ENCODE measurements at regions not wholly inside any gene's neighbourhood (a gene's known extent, or its start where the extent isn't known, plus 50 kb on each side); places are given as distances from the start of the nearest gene placed in this dataset.

DNA sequence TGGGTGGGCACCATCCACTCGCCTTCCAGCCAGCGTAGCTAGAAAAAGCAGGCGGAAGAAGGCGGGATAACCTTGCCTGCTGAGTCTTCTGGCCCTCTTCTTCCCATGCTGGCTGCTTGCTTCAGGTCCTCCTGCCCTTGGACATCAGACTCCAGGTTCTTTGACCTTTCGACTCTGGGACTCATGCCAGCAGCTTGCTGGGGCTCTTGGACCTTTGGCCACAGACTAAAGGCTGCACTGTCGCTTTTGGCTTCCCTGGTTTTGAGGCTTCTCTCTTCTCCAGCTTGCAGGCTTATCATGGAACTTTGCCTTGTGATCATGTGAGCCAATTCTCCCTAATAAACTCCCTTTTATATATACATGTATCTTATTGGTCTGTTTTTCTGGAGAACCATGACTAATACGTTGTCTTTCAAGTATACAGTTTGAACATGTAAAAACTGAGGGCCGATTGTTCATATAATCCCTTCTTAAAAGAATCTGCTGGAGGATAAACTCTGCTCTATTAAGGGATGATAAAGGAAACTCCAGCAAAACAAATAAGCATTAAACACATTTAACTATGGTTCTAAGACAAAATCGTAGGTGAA lies 116.6 kb upstream of the LCORL start:
- H3K36me3 Mint-ChIP-seq (ENCODE audit: low read depth, unreplicated experiment): peaks cover 3% of the 10 kb centered on the region
- no peak overlapping the region for H3K4me3 Mint-ChIP-seq (ENCODE audit: unreplicated experiment)
- no peak overlapping the region for H3K27ac Mint-ChIP-seq (ENCODE audit: unreplicated experiment)
- no peaks in the 10 kb centered on the region for H3K27me3 Mint-ChIP-seq (ENCODE audit: unreplicated experiment)
- no peak for DNase-seq (ENCODE audit: low spot score)
- H3K9me3 Mint-ChIP-seq (ENCODE audit: unreplicated experiment): no peaks in the 10 kb centered on the region
- TF ChIP-seq, protein P1, sequence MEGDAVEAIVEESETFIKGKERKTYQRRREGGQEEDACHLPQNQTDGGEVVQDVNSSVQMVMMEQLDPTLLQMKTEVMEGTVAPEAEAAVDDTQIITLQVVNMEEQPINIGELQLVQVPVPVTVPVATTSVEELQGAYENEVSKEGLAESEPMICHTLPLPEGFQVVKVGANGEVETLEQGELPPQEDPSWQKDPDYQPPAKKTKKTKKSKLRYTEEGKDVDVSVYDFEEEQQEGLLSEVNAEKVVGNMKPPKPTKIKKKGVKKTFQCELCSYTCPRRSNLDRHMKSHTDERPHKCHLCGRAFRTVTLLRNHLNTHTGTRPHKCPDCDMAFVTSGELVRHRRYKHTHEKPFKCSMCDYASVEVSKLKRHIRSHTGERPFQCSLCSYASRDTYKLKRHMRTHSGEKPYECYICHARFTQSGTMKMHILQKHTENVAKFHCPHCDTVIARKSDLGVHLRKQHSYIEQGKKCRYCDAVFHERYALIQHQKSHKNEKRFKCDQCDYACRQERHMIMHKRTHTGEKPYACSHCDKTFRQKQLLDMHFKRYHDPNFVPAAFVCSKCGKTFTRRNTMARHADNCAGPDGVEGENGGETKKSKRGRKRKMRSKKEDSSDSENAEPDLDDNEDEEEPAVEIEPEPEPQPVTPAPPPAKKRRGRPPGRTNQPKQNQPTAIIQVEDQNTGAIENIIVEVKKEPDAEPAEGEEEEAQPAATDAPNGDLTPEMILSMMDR (IDR thresholded peaks at IDR 0.05; ENCODE audit: unreplicated experiment): no peak
- H3K4me1 Mint-ChIP-seq (ENCODE audit: unreplicated experiment): no peaks in the 10 kb centered on the region

DNA sequence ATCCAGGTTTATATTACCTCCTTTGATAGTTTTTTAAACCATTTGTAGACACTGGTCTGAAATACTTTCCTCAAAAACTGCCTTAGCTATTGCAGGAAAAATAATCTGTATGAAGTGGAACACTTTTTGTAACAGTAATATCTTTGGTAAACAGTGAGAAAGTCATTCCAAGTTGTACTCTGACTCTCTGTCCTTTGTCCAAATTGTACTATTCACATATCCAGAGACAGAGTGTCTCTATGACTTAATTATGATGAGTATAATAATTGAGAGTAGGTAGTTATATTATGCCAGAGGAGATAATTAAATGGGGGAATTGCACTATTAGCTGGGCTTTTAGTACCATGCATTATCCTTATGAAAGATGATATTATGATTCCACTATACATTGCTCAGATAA lies 112.6 kb upstream of the LCORL start:
- H3K36me3 Mint-ChIP-seq (ENCODE audit: low read depth, unreplicated experiment): peaks cover 3% of the 10 kb centered on the region
- H3K27me3 Mint-ChIP-seq (ENCODE audit: unreplicated experiment): no peaks in the 10 kb centered on the region
- H3K9me3 Mint-ChIP-seq (ENCODE audit: unreplicated experiment): no peaks in the 10 kb centered on the region
- no peak for DNase-seq (ENCODE audit: low spot score)
- no peaks in the 10 kb centered on the region for H3K4me1 Mint-ChIP-seq (ENCODE audit: unreplicated experiment)
- TF ChIP-seq, protein P1 (IDR thresholded peaks at IDR 0.05; ENCODE audit: unreplicated experiment): no peak
- H3K4me3 Mint-ChIP-seq (ENCODE audit: unreplicated experiment): no peak overlapping the region
- no peak overlapping the region for H3K27ac Mint-ChIP-seq (ENCODE audit: unreplicated experiment)

DNA sequence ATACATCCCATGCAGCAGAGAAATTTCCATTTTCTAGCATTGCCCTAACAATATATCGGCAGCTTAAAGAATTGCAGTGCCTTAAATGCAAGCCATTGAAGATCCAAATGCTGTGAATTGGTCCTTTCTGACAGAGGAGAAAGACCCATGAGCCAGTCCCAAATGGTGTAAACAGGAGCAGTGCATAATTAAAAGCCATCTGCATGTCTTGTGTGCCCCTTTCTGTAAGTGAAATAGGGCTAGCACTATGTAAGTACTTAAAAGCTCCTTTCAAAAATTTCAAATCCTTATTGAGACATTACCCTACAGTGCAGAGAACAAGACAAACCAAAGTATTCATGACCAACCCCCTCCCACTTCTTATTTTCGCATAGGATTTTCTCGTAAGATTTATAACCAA lies 108.7 kb upstream of the LCORL start:
- Mint-ChIP-seq H3K36me3 (ENCODE audit: low read depth, unreplicated experiment) (peaks cover 3% of the 10 kb centered on the region), H3K27ac (ENCODE audit: unreplicated experiment) (no peak overlapping the region), H3K4me1 (ENCODE audit: unreplicated experiment) (no peaks in the 10 kb centered on the region), H3K27me3 (ENCODE audit: unreplicated experiment) (no peaks in the 10 kb centered on the region), H3K4me3 (ENCODE audit: unreplicated experiment) (no peak overlapping the region), H3K9me3 (ENCODE audit: unreplicated experiment) (no peaks in the 10 kb centered on the region)
- no peak for DNase-seq (ENCODE audit: low spot score)
- TF ChIP-seq, protein P1 (IDR thresholded peaks at IDR 0.05; ENCODE audit: unreplicated experiment): no peak

DNA sequence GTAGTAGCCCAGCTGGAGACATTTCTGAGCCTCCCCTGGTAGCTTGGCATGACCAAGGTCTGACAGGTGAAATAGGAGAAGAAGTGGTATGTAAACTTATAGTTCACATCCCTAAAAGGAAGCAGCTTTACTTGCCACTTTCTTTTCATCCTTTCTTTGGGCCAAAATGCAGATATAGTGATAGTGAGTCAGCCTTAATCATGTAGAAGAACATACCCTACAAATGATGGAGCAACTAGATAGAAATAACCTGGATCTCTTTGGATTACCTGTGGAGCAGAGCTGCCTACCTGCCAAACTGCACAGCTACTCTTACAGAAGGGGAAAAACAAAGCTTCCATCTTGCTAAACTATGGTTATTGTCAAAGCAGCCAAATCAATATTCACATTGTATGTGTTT lies 106.7 kb upstream of the LCORL start:
- H3K4me3 Mint-ChIP-seq (ENCODE audit: unreplicated experiment): no peak overlapping the region
- H3K4me1 Mint-ChIP-seq (ENCODE audit: unreplicated experiment): no peaks in the 10 kb centered on the region
- no peaks in the 10 kb centered on the region for H3K9me3 Mint-ChIP-seq (ENCODE audit: unreplicated experiment)
- no peaks in the 10 kb centered on the region for H3K27me3 Mint-ChIP-seq (ENCODE audit: unreplicated experiment)
- TF ChIP-seq, protein P1 (IDR thresholded peaks at IDR 0.05; ENCODE audit: unreplicated experiment): no peak
- H3K36me3 Mint-ChIP-seq (ENCODE audit: low read depth, unreplicated experiment): no peaks in the 10 kb centered on the region
- DNase-seq (ENCODE audit: low spot score): no peak
- no peak overlapping the region for H3K27ac Mint-ChIP-seq (ENCODE audit: unreplicated experiment)

DNA sequence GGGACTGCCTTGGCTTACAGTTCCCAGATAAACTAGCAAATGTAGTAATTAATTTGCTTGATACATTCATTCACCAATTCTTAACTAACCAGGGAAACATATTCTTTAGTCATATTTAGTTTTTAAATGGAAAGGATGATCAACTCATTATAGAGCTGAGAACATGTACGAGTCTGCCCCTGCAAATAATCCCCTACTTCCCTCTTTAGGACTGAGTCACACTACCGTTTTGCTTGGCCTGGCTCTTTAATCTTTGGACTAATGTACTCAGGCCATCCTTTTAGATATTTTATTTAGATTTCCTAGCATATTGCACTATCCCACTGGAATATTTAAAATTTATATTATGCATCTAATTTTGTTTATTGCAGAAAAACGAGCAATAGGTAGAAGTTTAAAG lies 105.5 kb upstream of the LCORL start:
- H3K4me1 Mint-ChIP-seq (ENCODE audit: unreplicated experiment): no peaks in the 10 kb centered on the region
- no peaks in the 10 kb centered on the region for H3K27me3 Mint-ChIP-seq (ENCODE audit: unreplicated experiment)

More for the DNA sequence above, 105.5 kb upstream of the LCORL start:
- TF ChIP-seq, protein P1 (IDR thresholded peaks at IDR 0.05; ENCODE audit: unreplicated experiment): no peak
- no peak for DNase-seq (ENCODE audit: low spot score)
- no peaks in the 10 kb centered on the region for H3K9me3 Mint-ChIP-seq (ENCODE audit: unreplicated experiment)
- no peaks in the 10 kb centered on the region for H3K36me3 Mint-ChIP-seq (ENCODE audit: low read depth, unreplicated experiment)
- H3K4me3 Mint-ChIP-seq (ENCODE audit: unreplicated experiment): no peak overlapping the region
- H3K27ac Mint-ChIP-seq (ENCODE audit: unreplicated experiment): no peak overlapping the region

All from endothelial cell (in vitro differentiated cells).